ENCODE measurements at regions not wholly inside any gene's neighbourhood (a gene's known extent, or its start where the extent isn't known, plus 50 kb on each side); places are given as distances from the start of the nearest gene placed in this dataset.

- no peaks in the 10 kb centered on the region for H3K4me1 ChIP-seq (ENCODE audit: control insufficient read depth, low read length)
- no peak overlapping the region for H3K27ac ChIP-seq (ENCODE audit: low read depth, low read length)
- no peaks in the 10 kb centered on the region for H3K36me3 ChIP-seq (ENCODE audit: control insufficient read depth, low read length)
- no peak overlapping the region for H3K4me3 ChIP-seq (ENCODE audit: low read length)
- H3K9me2 ChIP-seq (replicated peaks; ENCODE audit: control insufficient read depth, low read length) = no peaks in the 10 kb centered on the region
- no peak overlapping the region for H3K4me2 ChIP-seq (ENCODE audit: low read length)
- TF ChIP-seq, protein P1, sequence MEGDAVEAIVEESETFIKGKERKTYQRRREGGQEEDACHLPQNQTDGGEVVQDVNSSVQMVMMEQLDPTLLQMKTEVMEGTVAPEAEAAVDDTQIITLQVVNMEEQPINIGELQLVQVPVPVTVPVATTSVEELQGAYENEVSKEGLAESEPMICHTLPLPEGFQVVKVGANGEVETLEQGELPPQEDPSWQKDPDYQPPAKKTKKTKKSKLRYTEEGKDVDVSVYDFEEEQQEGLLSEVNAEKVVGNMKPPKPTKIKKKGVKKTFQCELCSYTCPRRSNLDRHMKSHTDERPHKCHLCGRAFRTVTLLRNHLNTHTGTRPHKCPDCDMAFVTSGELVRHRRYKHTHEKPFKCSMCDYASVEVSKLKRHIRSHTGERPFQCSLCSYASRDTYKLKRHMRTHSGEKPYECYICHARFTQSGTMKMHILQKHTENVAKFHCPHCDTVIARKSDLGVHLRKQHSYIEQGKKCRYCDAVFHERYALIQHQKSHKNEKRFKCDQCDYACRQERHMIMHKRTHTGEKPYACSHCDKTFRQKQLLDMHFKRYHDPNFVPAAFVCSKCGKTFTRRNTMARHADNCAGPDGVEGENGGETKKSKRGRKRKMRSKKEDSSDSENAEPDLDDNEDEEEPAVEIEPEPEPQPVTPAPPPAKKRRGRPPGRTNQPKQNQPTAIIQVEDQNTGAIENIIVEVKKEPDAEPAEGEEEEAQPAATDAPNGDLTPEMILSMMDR (IDR thresholded peaks at IDR 0.05; ENCODE audit: low read depth, low read length, poor library complexity, severe bottlenecking) = no peak
- no peak for TF ChIP-seq EZH2phosphoT487 (IDR thresholded peaks at IDR 0.05; ENCODE audit: borderline replicate concordance, low read length)
- no peaks in the 10 kb centered on the region for H3K9me3 ChIP-seq (ENCODE audit: control insufficient read depth, insufficient read depth, low read length)
- no peaks in the 10 kb centered on the region for H3K27me3 ChIP-seq (ENCODE audit: control insufficient read depth, low read length)
- H3K79me2 ChIP-seq (ENCODE audit: control insufficient read depth, low read length) = no peaks in the 10 kb centered on the region
- no peaks in the 10 kb centered on the region for H3F3A ChIP-seq (ENCODE audit: control insufficient read depth, insufficient read depth)
- H4K20me1 ChIP-seq (ENCODE audit: control insufficient read depth, insufficient read depth, low read depth, low read length) = no peaks in the 10 kb centered on the region
Measured at GRCh38 chr6:105611606-105612005, 208.7 kb upstream of the PREP start.

DNA sequence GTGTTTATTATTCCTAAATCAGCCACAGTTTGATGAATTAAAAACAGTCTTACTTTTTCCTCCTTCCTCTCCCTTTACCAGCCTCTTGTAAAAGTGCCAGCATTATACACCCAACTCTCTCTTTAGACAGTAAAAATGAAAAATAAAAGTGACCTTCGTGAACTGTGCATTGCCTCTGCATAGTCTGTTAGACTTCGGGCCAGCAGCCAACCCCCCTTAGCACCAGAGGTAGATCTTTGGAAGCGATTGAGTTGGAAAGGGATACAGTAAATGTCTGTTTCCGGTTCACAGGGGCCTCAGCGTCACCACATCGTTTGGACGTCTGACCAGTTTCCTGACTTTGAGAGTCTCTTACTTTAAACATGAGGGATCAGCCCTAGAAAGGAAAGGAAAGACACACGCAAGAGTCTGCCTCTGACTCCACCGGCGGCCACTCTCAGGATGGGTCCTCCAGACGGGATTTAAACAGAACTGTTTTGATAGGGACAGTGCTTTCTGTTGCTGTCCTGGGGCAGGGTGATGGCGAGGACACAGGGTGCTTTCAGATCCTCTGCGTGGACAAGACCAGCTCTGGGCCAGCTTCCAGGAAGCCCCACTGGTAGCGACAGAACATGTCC is 206.6 kb upstream of the PREP start:
- H4K20me1 ChIP-seq (ENCODE audit: control insufficient read depth, insufficient read depth, low read depth, low read length) = no peaks in the 10 kb centered on the region
- no peak overlapping the region for H3K27ac ChIP-seq (ENCODE audit: low read depth, low read length)
- no peaks in the 10 kb centered on the region for H3K9me2 ChIP-seq (replicated peaks; ENCODE audit: control insufficient read depth, low read length)
- H3K4me3 ChIP-seq (ENCODE audit: low read length) = no peak overlapping the region
- no peaks in the 10 kb centered on the region for H3K36me3 ChIP-seq (ENCODE audit: control insufficient read depth, low read length)
- H3K79me2 ChIP-seq (ENCODE audit: control insufficient read depth, low read length) = no peaks in the 10 kb centered on the region
- no peaks in the 10 kb centered on the region for H3F3A ChIP-seq (ENCODE audit: control insufficient read depth, insufficient read depth)
- no peak overlapping the region for H3K4me2 ChIP-seq (ENCODE audit: low read length)
- no peak for TF ChIP-seq EZH2phosphoT487 (IDR thresholded peaks at IDR 0.05; ENCODE audit: borderline replicate concordance, low read length)
- TF ChIP-seq, protein P1 (IDR thresholded peaks at IDR 0.05; ENCODE audit: low read depth, low read length, poor library complexity, severe bottlenecking) = no peak
- H3K9me3 ChIP-seq (ENCODE audit: control insufficient read depth, insufficient read depth, low read length) = no peaks in the 10 kb centered on the region
- no peaks in the 10 kb centered on the region for H3K27me3 ChIP-seq (ENCODE audit: control insufficient read depth, low read length)
- no peaks in the 10 kb centered on the region for H3K4me1 ChIP-seq (ENCODE audit: control insufficient read depth, low read length)

DNA sequence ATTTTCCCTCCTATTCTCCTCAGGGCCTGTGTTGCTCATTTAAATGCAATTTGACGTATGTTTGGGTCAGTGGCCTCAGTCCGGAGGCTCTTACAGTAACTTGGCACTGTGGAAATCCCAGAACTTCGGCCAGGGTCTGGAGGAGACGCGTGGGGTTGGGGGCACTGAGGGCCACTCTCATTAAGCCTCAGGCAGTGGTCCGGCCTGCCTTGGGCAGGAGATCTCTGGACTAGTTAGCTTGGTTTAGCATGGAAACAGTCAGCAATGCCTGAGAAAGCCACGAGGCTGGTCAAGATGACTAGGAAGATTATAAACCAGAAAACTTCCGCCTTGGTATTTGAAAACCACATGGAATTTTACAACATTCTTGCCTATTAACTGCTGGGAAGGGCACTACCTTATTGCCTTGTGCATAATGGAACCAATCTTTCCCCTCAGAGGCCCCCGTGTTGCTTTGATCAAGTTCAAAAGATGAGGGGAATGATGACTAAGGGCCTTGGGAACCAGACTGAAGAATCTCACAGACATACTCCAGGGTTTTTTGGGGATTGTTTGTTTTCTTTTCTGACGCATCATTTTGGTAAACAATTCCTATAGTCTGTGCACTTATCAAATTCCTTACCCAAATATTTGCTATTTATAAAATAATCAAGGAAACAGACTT is 206.0 kb upstream of the PREP start:
- H3K27ac ChIP-seq (ENCODE audit: low read depth, low read length) = no peak overlapping the region
- H3K79me2 ChIP-seq (ENCODE audit: control insufficient read depth, low read length) = no peaks in the 10 kb centered on the region
- TF ChIP-seq EZH2phosphoT487 (IDR thresholded peaks at IDR 0.05; ENCODE audit: borderline replicate concordance, low read length) = no peak
- TF ChIP-seq, protein P1 (IDR thresholded peaks at IDR 0.05; ENCODE audit: low read depth, low read length, poor library complexity, severe bottlenecking) = no peak
- no peaks in the 10 kb centered on the region for H4K20me1 ChIP-seq (ENCODE audit: control insufficient read depth, insufficient read depth, low read depth, low read length)
- H3K36me3 ChIP-seq (ENCODE audit: control insufficient read depth, low read length) = no peaks in the 10 kb centered on the region
- H3F3A ChIP-seq (ENCODE audit: control insufficient read depth, insufficient read depth) = no peaks in the 10 kb centered on the region
- H3K4me1 ChIP-seq (ENCODE audit: control insufficient read depth, low read length) = no peaks in the 10 kb centered on the region
- H3K27me3 ChIP-seq (ENCODE audit: control insufficient read depth, low read length) = no peaks in the 10 kb centered on the region
- no peak overlapping the region for H3K4me3 ChIP-seq (ENCODE audit: low read length)
- H3K9me3 ChIP-seq (ENCODE audit: control insufficient read depth, insufficient read depth, low read length) = no peaks in the 10 kb centered on the region
- H3K9me2 ChIP-seq (replicated peaks; ENCODE audit: control insufficient read depth, low read length) = no peaks in the 10 kb centered on the region
- no peak overlapping the region for H3K4me2 ChIP-seq (ENCODE audit: low read length)

All from DOHH2 (cell line).